OCI-LY3 (cell line): ENCODE measurements at regions not wholly inside any gene's neighbourhood (a gene's known extent, or its start where the extent isn't known, plus 50 kb on each side); places are given as distances from the start of the nearest gene placed in this dataset.

Experiments
- EZH2phosphoT487 ChIP-seq: fragments of 200-600 bp; shearing (Covaris generic); IDR thresholded peaks from 2 replicates; pipeline ENCODE4 v1.6.1; 2018; ENCODE audit warnings: antibody characterized with exemption, mixed run types, low read depth
- TF ChIP-seq, protein P1 (sequence below): fragments of 200-600, 300-600 bp; sonication (generic); IDR thresholded peaks from 2 replicates; pipeline ENCODE4 v1.5.1; 2014; ENCODE audit warnings: antibody characterized with exemption, low read length, low read depth

DNA sequence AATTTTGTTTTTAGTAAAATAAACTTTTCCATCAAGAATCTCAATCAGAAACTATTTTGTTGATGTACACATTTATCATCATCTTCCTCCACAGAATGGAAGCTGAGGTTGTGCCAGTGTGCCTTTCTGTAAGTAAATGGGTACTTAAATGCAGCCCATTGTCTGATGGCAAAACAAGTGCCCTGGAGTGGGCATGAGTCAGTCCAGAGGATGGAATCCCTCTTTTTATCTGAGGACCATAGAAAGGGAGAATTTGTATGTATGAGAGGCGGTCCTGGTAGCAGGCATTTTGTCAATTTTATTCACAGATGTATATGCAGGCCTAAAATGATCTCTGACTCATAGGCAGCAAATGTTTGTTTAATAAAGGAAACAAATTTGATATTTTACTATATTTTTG, 102.1 kb upstream of the MAGI2 start:
- TF ChIP-seq, protein P1, sequence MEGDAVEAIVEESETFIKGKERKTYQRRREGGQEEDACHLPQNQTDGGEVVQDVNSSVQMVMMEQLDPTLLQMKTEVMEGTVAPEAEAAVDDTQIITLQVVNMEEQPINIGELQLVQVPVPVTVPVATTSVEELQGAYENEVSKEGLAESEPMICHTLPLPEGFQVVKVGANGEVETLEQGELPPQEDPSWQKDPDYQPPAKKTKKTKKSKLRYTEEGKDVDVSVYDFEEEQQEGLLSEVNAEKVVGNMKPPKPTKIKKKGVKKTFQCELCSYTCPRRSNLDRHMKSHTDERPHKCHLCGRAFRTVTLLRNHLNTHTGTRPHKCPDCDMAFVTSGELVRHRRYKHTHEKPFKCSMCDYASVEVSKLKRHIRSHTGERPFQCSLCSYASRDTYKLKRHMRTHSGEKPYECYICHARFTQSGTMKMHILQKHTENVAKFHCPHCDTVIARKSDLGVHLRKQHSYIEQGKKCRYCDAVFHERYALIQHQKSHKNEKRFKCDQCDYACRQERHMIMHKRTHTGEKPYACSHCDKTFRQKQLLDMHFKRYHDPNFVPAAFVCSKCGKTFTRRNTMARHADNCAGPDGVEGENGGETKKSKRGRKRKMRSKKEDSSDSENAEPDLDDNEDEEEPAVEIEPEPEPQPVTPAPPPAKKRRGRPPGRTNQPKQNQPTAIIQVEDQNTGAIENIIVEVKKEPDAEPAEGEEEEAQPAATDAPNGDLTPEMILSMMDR, result no peak
- no peak for TF ChIP-seq EZH2phosphoT487
